A549 (cell line): ENCODE measurements at regions not wholly inside any gene's neighbourhood (a gene's known extent, or its start where the extent isn't known, plus 50 kb on each side); places are given as distances from the start of the nearest gene placed in this dataset.
"Not testable (repeated sequence)": the region's sequence is repeated elsewhere in the genome, so short reads cannot be mapped to it uniquely, and the experiment has no call there.

Experiments used
- CTCF ChIP-seq: fragments of >200 bp; sonication (Bioruptor Twin); formaldehyde crosslinking; IDR thresholded peaks from 3 replicates; pipeline ENCODE4 v1.5.1; 2016
- EP300 ChIP-seq, 2 experiments: fragments of >200 bp; sonication (Bioruptor Twin); formaldehyde crosslinking; IDR thresholded peaks; 2 replicates in 1 of 2; 3 replicates in 1 of 2; pipeline ENCODE4 v1.6.1; 2016 to 2017
- ESRRA ChIP-seq: fragments of 150-350 bp; IDR thresholded peaks from 2 replicates; pipeline ENCODE4 v1.6.1; 2014; ENCODE audit warnings: mild to moderate bottlenecking, low read length, borderline replicate concordance
- GATA3 ChIP-seq: IDR thresholded peaks from 2 replicates; pipeline ENCODE4 v1.6.1; 2012; ENCODE audit warnings: borderline replicate concordance
- JUN ChIP-seq, 2 experiments: fragments of >200 bp; sonication (Bioruptor Twin); formaldehyde crosslinking; IDR thresholded peaks; 2 replicates in 1 of 2; 3 replicates in 1 of 2; pipeline ENCODE4 v1.6.1; 2016 to 2017
- JUNB ChIP-seq: fragments of >200 bp; sonication (Bioruptor Twin); formaldehyde crosslinking; IDR thresholded peaks from 2 replicates; pipeline ENCODE4 v1.6.1; 2016
- MAZ ChIP-seq: fragments of 150-350 bp; IDR thresholded peaks from 2 replicates; pipeline ENCODE4 v1.6.1; 2014; ENCODE audit warnings: antibody characterized with exemption, low read depth, low read length, borderline replicate concordance
- PBX3 ChIP-seq: IDR thresholded peaks from 2 replicates; pipeline ENCODE4 v1.6.1; 2012
- POLR2A ChIP-seq: IDR thresholded peaks from 2 replicates; pipeline ENCODE4 v1.6.1; 2012; ENCODE audit warnings: mild to moderate bottlenecking, low read length
- SMC3 ChIP-seq: fragments of >200 bp; sonication (Bioruptor Twin); formaldehyde crosslinking; IDR thresholded peaks from 3 replicates; pipeline ENCODE4 v1.6.1; 2018; ENCODE audit warnings: inconsistent platforms

GRCh38 chr2:91527491-91528031, 2836.1 kb downstream of the RPIA start:
- TF ChIP-seq POLR2A; MAZ; GATA3; ESRRA; CTCF; SMC3; EP300 (IDR thresholded peaks at IDR 0.05); JUNB; JUN (IDR thresholded peaks at IDR 0.05); PBX3: not testable (repeated sequence)
